OCI-LY3 (cell line): ENCODE measurements at regions not wholly inside any gene's neighbourhood (a gene's known extent, or its start where the extent isn't known, plus 50 kb on each side); places are given as distances from the start of the nearest gene placed in this dataset.

ENCODE experiments used
- H2AFZ ChIP-seq: fragments of 200-600, 300-600 bp; shearing (Covaris generic); 2 replicates; pipeline ENCODE4 v1.6.0; 2014; ENCODE audit warnings: antibody characterized with exemption, low read depth, low read length
- H3K27ac ChIP-seq: fragments of 200-600, 300-600 bp; sonication (generic); 2 replicates; pipeline ENCODE4 v1.5.1; 2014; ENCODE audit warnings: mild to moderate bottlenecking, low read length, moderate library complexity, mixed read lengths
- H3K27me3 ChIP-seq: fragments of 200-600, 300-600 bp; sonication (generic); 2 replicates; pipeline ENCODE4 v1.6.1; 2014; ENCODE audit warnings: low read depth, low read length, mixed read lengths
- H3K36me3 ChIP-seq: fragments of 200-600, 300-600 bp; sonication (generic); replicated peaks from 2 replicates; pipeline ENCODE3; 2014; ENCODE audit warnings: low read depth, low read length, mixed read lengths
- H3K4me1 ChIP-seq: fragments of 300-600, 200-600 bp; sonication (generic); 2 replicates; pipeline ENCODE4 v1.6.1; 2014; ENCODE audit warnings: low read length, mixed read lengths
- H3K4me2 ChIP-seq: fragments of 200-600, 300-600 bp; sonication (generic); 2 replicates; pipeline ENCODE4 v1.6.1; 2014; ENCODE audit warnings: low read length, mixed read lengths
- H3K4me3 ChIP-seq: fragments of 300-600, 200-600 bp; sonication (generic); 2 replicates; pipeline ENCODE4 v1.5.1; 2014; ENCODE audit warnings: antibody characterized with exemption, mild to moderate bottlenecking, low read length, moderate library complexity
- H3K79me2 ChIP-seq: fragments of 300-600, 200-600 bp; shearing (Covaris generic); 2 replicates; pipeline ENCODE4 v1.6.1; 2014; ENCODE audit warnings: mild to moderate bottlenecking, low read length, mixed read lengths
- H3K9ac ChIP-seq: fragments of 300-600, 200-600 bp; shearing (Covaris generic); 2 replicates; pipeline ENCODE4 v1.6.0; 2014; ENCODE audit warnings: mild to moderate bottlenecking, low read length, moderate library complexity
- H3K9me3 ChIP-seq: fragments of 200-600, 300-600 bp; shearing (Covaris generic); 2 replicates; pipeline ENCODE4 v1.6.1; 2014; ENCODE audit warnings: low read length, mixed read lengths; ENCODE audit not compliant: insufficient read depth
- H4K20me1 ChIP-seq: fragments of 200-600, 300-600 bp; sonication (generic); 2 replicates; pipeline ENCODE4 v1.6.1; 2016; ENCODE audit warnings: low read length, mixed read lengths; ENCODE audit not compliant: insufficient read depth
- CTCF ChIP-seq: fragments of 200-600, 300-600 bp; sonication (generic); IDR thresholded peaks from 2 replicates; pipeline ENCODE4 v1.5.1; 2014; ENCODE audit warnings: antibody characterized with exemption, low read length, low read depth
- EZH2phosphoT487 ChIP-seq: fragments of 200-600 bp; shearing (Covaris generic); IDR thresholded peaks from 2 replicates; pipeline ENCODE4 v1.6.1; 2018; ENCODE audit warnings: antibody characterized with exemption, mixed run types, low read depth

- no peak overlapping the region for H3K9ac ChIP-seq
- H3K36me3 ChIP-seq = no peaks in the 10 kb centered on the region
- no peaks in the 10 kb centered on the region for H3K4me1 ChIP-seq
- no peak overlapping the region for H3K4me3 ChIP-seq
- H3K9me3 ChIP-seq = no peaks in the 10 kb centered on the region
- no peak overlapping the region for H2AFZ ChIP-seq
- TF ChIP-seq EZH2phosphoT487 (no peak), CTCF (no peak)
- no peak overlapping the region for H3K4me2 ChIP-seq
- no peaks in the 10 kb centered on the region for H3K27me3 ChIP-seq
- no peaks in the 10 kb centered on the region for H3K79me2 ChIP-seq
- no peak overlapping the region for H3K27ac ChIP-seq
- no peaks in the 10 kb centered on the region for H4K20me1 ChIP-seq
Measured at GRCh38 chrX:137428766-137429591, 136.9 kb upstream of the ZIC3 start.

GRCh38 chrX:137428221-137428661, 137.7 kb upstream of the ZIC3 start:
- Histone ChIP-seq H3K36me3 (no peaks in the 10 kb centered on the region), H3K4me3 (no peak overlapping the region), H3K27me3 (no peaks in the 10 kb centered on the region), H4K20me1 (no peaks in the 10 kb centered on the region), H3K4me2 (no peak overlapping the region), H3K9me3 (no peaks in the 10 kb centered on the region), H3K79me2 (no peaks in the 10 kb centered on the region), H2AFZ (no peak overlapping the region), H3K27ac (no peak overlapping the region), H3K9ac (no peak overlapping the region), H3K4me1 (no peaks in the 10 kb centered on the region)
- TF ChIP-seq CTCF (no peak), EZH2phosphoT487 (no peak)

DNA sequence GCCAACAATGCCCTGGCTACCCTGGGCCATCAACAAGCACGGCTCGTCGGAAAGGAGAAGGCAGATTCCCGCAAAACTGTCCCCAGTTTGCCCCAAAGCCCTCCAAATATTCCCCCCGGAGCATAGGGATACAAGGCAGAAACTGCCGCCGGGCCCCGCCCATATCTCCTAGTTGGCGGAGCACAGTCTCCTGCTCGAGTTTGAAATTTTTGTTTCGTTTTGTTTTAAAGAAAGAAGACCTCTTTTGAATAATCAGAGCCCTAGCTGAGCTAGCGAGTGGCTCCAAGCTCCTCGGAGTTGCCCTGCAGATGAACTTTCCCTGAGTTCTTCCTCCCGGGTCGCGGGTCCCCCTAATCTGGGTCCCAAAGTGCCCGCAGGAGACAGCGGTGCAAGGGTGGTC, 138.1 kb upstream of the ZIC3 start:
- Histone ChIP-seq H3K4me3 (no peak overlapping the region), H3K27me3 (no peaks in the 10 kb centered on the region), H3K4me1 (no peaks in the 10 kb centered on the region), H3K9ac (no peak overlapping the region), H2AFZ (no peak overlapping the region), H4K20me1 (no peaks in the 10 kb centered on the region), H3K9me3 (no peaks in the 10 kb centered on the region), H3K79me2 (no peaks in the 10 kb centered on the region), H3K4me2 (no peak overlapping the region), H3K36me3 (no peaks in the 10 kb centered on the region), H3K27ac (no peak overlapping the region)
- TF ChIP-seq CTCF (no peak), EZH2phosphoT487 (no peak)

DNA sequence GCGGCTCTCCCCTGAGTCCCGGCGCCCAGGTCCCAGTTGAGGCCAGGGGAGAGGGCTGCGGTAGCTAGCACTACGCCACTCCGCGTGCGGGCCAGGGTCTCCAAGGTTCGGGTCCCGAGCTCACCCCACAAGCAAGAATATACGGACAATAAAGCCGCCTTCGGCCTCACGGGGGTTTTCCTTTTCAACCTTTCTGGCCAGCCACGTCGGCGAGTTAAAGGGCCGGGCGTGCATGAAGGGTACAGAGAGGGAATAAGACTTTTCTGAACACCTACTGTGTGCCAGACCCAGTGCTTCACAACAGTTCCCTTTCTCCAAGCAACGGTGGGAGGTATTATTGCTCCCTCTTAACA, 138.5 kb upstream of the ZIC3 start:
- Histone ChIP-seq H2AFZ (no peak overlapping the region), H3K9ac (no peak overlapping the region), H3K36me3 (no peaks in the 10 kb centered on the region), H4K20me1 (no peaks in the 10 kb centered on the region), H3K27ac (no peak overlapping the region), H3K4me1 (no peaks in the 10 kb centered on the region), H3K27me3 (no peaks in the 10 kb centered on the region), H3K9me3 (no peaks in the 10 kb centered on the region), H3K4me2 (no peak overlapping the region), H3K79me2 (no peaks in the 10 kb centered on the region), H3K4me3 (no peak overlapping the region)
- TF ChIP-seq EZH2phosphoT487 (no peak), CTCF (no peak)
